ENCODE measurements at regions not wholly inside any gene's neighbourhood (a gene's known extent, or its start where the extent isn't known, plus 50 kb on each side); places are given as distances from the start of the nearest gene placed in this dataset.

DNA sequence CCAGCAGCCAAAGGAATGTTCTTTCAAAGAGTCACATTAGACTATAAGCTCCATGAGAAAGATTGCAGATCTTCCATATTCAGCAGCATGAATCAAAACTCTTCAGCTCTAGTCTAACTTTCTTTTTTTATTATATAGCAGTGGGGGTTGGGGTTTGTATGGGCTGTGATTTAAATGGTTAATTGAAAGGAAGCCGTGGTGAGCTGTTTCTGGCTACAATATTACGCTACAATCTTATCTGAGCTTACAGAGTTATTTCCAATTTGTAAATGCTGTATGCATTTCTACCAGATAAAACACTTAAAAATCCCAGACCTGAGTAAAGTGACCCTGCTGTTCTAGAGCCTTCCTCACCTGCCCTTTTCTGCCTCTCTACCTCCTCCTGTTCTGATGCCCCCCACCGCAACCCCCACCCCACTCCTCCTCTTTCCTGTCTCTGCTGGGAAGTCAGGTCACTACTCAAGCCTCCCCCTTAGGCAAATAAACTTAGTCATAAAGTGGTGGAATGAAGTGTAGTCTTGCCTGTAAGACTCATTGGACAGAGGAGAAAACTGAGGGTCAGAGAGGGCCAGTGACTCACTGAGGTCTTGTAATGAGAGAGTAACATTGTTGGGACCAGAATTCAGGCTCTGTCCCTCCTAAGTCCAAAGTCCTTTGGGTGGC lies 1089.5 kb downstream of the BCL11B start:
- TF ChIP-seq POLR2A (IDR thresholded peaks at IDR 0.05; ENCODE audit: low read length) (no peak), GATA1 (IDR thresholded peaks at IDR 0.05; ENCODE audit: low read depth, low read length) (no peak)

Measured in erythroblast (primary cell).